HEK293 (cell line): ENCODE measurements at regions not wholly inside any gene's neighbourhood (a gene's known extent, or its start where the extent isn't known, plus 50 kb on each side); places are given as distances from the start of the nearest gene placed in this dataset.

Source experiments
- CTCF ChIP-seq: fragments of 450-650 bp; formaldehyde crosslinking; IDR thresholded peaks from 2 replicates; pipeline ENCODE4 v1.5.1; 2016; ENCODE audit warnings: missing biosample characterization, missing genetic modification characterization
- KLF9 ChIP-seq: fragments of 450-650 bp; formaldehyde crosslinking; IDR thresholded peaks from 2 replicates; pipeline ENCODE4 v1.5.1; 2016; ENCODE audit warnings: missing biosample characterization, missing genetic modification characterization, low read depth
- MEIS1 ChIP-seq: sonication (generic); formaldehyde crosslinking; IDR thresholded peaks from 2 replicates; pipeline ENCODE4 v1.8.1; 2022; ENCODE audit warnings: missing genetic modification reagents, mild to moderate bottlenecking, borderline replicate concordance
- PATZ1 ChIP-seq: fragments of 450-650 bp; formaldehyde crosslinking; IDR thresholded peaks from 2 replicates; pipeline ENCODE4 v1.5.1; 2016; ENCODE audit warnings: missing biosample characterization, missing genetic modification characterization
- ZNF174 ChIP-seq: fragments of 450-650 bp; formaldehyde crosslinking; IDR thresholded peaks from 2 replicates; pipeline ENCODE4 v1.5.0; 2017; ENCODE audit warnings: missing biosample characterization, mild to moderate bottlenecking, missing genetic modification characterization
- ZNF221 ChIP-seq: fragments of 450-650 bp; formaldehyde crosslinking; IDR thresholded peaks from 2 replicates; pipeline ENCODE4 v1.5.1; 2017; ENCODE audit warnings: missing biosample characterization, missing genetic modification characterization, borderline replicate concordance
- ZNF26 ChIP-seq: fragments of 450-650 bp; formaldehyde crosslinking; IDR thresholded peaks from 2 replicates; pipeline ENCODE4 v1.5.1; 2016; ENCODE audit warnings: missing biosample characterization, missing genetic modification characterization
- ZNF280D ChIP-seq: fragments of 450-650 bp; formaldehyde crosslinking; IDR thresholded peaks from 2 replicates; pipeline ENCODE4 v1.5.1; 2016; ENCODE audit warnings: missing biosample characterization, missing genetic modification characterization
- ZNF639 ChIP-seq: fragments of 450-650 bp; formaldehyde crosslinking; IDR thresholded peaks from 2 replicates; pipeline ENCODE4 v1.5.1; 2016; ENCODE audit warnings: missing biosample characterization, missing genetic modification characterization
- ZNF785 ChIP-seq: fragments of 450-650 bp; formaldehyde crosslinking; IDR thresholded peaks from 2 replicates; pipeline ENCODE4 v1.5.1; 2016; ENCODE audit warnings: missing biosample characterization, missing genetic modification characterization
- ZXDB ChIP-seq: fragments of 450-650 bp; formaldehyde crosslinking; IDR thresholded peaks from 2 replicates; pipeline ENCODE4 v1.5.1; 2016; ENCODE audit warnings: missing biosample characterization, missing genetic modification characterization
- TF ChIP-seq, protein P1 (sequence below): fragments of 450-650 bp; formaldehyde crosslinking; IDR thresholded peaks from 2 replicates; pipeline ENCODE4 v1.5.1; 2016; ENCODE audit warnings: missing biosample characterization, missing genetic modification characterization

- no peak for TF ChIP-seq PATZ1 (tag by site-specific recombination)
- no peak for TF ChIP-seq ZNF280D (tag by site-specific recombination)
- no peak for TF ChIP-seq CTCF (tag by site-specific recombination)
- TF ChIP-seq ZNF174 = no peak
- no peak for TF ChIP-seq MEIS1 (CRISPR knock-in tag)
- no peak for TF ChIP-seq ZNF26
- TF ChIP-seq ZNF639 (tag by site-specific recombination) = no peak
- TF ChIP-seq KLF9 (tag by site-specific recombination) = no peak
- no peak for TF ChIP-seq ZNF785
- TF ChIP-seq, protein P1, sequence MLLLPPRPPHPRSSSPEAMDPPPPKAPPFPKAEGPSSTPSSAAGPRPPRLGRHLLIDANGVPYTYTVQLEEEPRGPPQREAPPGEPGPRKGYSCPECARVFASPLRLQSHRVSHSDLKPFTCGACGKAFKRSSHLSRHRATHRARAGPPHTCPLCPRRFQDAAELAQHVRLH = no peak
- no peak for TF ChIP-seq ZNF221 (tag by site-specific recombination)
- no peak for TF ChIP-seq ZXDB (tag by site-specific recombination)
Observed at GRCh38 chr20:56711018-56711417, 81.9 kb downstream of the TFAP2C start.
